ENCODE measurements at regions not wholly inside any gene's neighbourhood (a gene's known extent, or its start where the extent isn't known, plus 50 kb on each side); places are given as distances from the start of the nearest gene placed in this dataset.

DNA sequence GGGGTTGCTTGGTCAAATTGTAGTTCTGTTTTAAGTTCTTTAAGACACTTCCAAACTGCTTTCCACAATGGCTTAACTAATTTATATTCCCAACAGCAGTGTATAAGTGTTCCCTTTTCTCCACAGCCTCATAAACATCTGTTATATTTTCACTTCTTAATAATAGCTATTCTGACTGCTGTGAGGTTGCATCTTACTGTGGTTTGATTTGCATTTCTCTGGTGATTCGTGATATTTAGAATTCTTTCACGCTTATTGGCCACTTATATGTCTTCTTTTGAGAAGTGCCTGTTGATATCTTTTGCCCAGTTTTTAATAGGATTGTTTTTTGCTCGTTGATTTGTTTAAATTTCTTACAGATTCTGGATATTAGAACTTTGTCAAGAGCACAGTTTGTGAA is 278.6 kb upstream of the ITM2A start:
- H3K79me2 ChIP-seq (ENCODE audit: control insufficient read depth, insufficient read depth, low read length): no peaks in the 10 kb centered on the region
- ChIA-PET POLR2A (no interaction called here), CTCF (no interaction called here)
- FAIRE-seq (no peak), DNase-seq (ENCODE audit: low read depth, low spot score) (no peak)
- no peak overlapping the region for H3K27ac ChIP-seq (ENCODE audit: insufficient read depth, low read depth, low read length)
- no peak overlapping the region for H2AFZ ChIP-seq (ENCODE audit: low read depth, low read length)
- no peaks in the 10 kb centered on the region for H3K9me1 ChIP-seq (replicated peaks; ENCODE audit: control insufficient read depth, extremely low read depth, insufficient read depth, low read length)
- H3K9ac ChIP-seq (replicated peaks; ENCODE audit: extremely low read depth, insufficient read depth, low read length): no peak overlapping the region
- no peaks in the 10 kb centered on the region for H3K36me3 ChIP-seq (ENCODE audit: control insufficient read depth in 2 of 2, extremely low read depth in 1 of 2, insufficient read depth in 2 of 2, low read length in 2 of 2)
- H3K9me3 ChIP-seq (replicated peaks; ENCODE audit: control insufficient read depth, insufficient read depth, low read length): no peaks in the 10 kb centered on the region
- dilution Hi-C loops (cut with MboI; ENCODE audit: extremely low pct_ligation_motif_present, low sequenced_read_pairs) (no loop called here), intact Hi-C loops (cut with micrococcal nuclease) (no loop called here)
- BruUV-seq (replicated peaks): no TSS peak
- H4K20me1 ChIP-seq (replicated peaks; ENCODE audit: control insufficient read depth, extremely low read depth, insufficient read depth, low read length): no peaks in the 10 kb centered on the region
- no peak overlapping the region for H3K4me3 ChIP-seq (replicated peaks in 1 of 3; ENCODE audit: insufficient read depth in 1 of 3, low read depth in 1 of 3, low read length in 3 of 3)
- no peak overlapping the region for H3K4me2 ChIP-seq (ENCODE audit: insufficient read depth, low read length)
- no peaks in the 10 kb centered on the region for H3K27me3 ChIP-seq (ENCODE audit: control insufficient read depth in 2 of 2, insufficient read depth in 2 of 2, low read length in 2 of 2)
- TF ChIP-seq POLR2A (IDR thresholded peaks at IDR 0.05; ENCODE audit: low read depth, low read length): no peak
- TF ChIP-seq JUN (IDR thresholded peaks at IDR 0.05; ENCODE audit: borderline replicate concordance, insufficient read depth, insufficient read length, low read depth): no peak
- TF ChIP-seq GATA2 (IDR thresholded peaks at IDR 0.05; ENCODE audit: insufficient read depth, insufficient read length, low read depth, low read length): no peak
- TF ChIP-seq POLR2AphosphoS5 (IDR thresholded peaks at IDR 0.05; ENCODE audit: insufficient read depth, low read depth, low read length): no peak
- no peak for TF ChIP-seq FOS (IDR thresholded peaks at IDR 0.05; ENCODE audit: borderline replicate concordance, insufficient read depth, low read length)
- no peak for TF ChIP-seq EZH2 (IDR thresholded peaks at IDR 0.05; ENCODE audit: borderline replicate concordance, low read depth, low read length, severe bottlenecking)
- TF ChIP-seq, protein P1, sequence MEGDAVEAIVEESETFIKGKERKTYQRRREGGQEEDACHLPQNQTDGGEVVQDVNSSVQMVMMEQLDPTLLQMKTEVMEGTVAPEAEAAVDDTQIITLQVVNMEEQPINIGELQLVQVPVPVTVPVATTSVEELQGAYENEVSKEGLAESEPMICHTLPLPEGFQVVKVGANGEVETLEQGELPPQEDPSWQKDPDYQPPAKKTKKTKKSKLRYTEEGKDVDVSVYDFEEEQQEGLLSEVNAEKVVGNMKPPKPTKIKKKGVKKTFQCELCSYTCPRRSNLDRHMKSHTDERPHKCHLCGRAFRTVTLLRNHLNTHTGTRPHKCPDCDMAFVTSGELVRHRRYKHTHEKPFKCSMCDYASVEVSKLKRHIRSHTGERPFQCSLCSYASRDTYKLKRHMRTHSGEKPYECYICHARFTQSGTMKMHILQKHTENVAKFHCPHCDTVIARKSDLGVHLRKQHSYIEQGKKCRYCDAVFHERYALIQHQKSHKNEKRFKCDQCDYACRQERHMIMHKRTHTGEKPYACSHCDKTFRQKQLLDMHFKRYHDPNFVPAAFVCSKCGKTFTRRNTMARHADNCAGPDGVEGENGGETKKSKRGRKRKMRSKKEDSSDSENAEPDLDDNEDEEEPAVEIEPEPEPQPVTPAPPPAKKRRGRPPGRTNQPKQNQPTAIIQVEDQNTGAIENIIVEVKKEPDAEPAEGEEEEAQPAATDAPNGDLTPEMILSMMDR (IDR thresholded peaks at IDR 0.05; ENCODE audit: extremely low read depth in 1 of 2, insufficient read depth in 1 of 2, low read depth in 1 of 2, low read length in 2 of 2): no peak
- no peak for TF ChIP-seq MAX (IDR thresholded peaks at IDR 0.05; ENCODE audit: insufficient read depth, insufficient read length)
- no peak for TF ChIP-seq MYC (IDR thresholded peaks at IDR 0.05; ENCODE audit: low read depth, low read length)
- no peaks in the 10 kb centered on the region for H3K4me1 ChIP-seq (ENCODE audit: control insufficient read depth, extremely low read depth, insufficient read depth, low read length)
